ENCODE measurements at regions not wholly inside any gene's neighbourhood (a gene's known extent, or its start where the extent isn't known, plus 50 kb on each side); places are given as distances from the start of the nearest gene placed in this dataset.

DNA sequence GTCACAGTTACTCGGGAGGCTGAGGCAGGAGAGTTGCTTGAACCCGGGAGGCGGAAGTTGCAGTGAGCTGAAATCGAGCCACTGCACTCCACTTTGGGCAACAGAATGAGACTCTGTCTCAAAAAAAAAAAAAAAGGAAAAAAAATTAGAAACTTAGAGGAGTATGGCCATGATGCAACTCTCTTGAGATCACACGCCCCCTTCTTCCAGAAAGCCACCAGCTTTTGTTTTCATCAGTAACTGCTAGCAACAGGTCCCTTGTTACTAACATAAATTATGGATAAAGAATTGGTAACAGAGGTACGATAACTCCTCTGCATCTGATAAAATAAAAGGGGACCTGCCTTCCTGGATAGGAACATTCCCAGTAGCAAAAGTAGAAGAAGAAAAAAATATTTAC lies 308.2 kb downstream of the CD83 start:
- Histone ChIP-seq H4K20me1 (replicated peaks; ENCODE audit: insufficient read depth) (no peaks in the 10 kb centered on the region), H3K27ac (ENCODE audit: low read depth) (no peak overlapping the region), H3K36me3 (ENCODE audit: insufficient read depth) (no peaks in the 10 kb centered on the region), H3K4me3 (no peak overlapping the region), H3K4me2 (no peak overlapping the region), H3K27me3 (ENCODE audit: insufficient read depth) (no peaks in the 10 kb centered on the region), H3F3A (replicated peaks; ENCODE audit: low read depth) (no peaks in the 10 kb centered on the region), H2AFZ (no peak overlapping the region), H3K9me2 (ENCODE audit: insufficient read depth) (peaks cover 12% of the 10 kb centered on the region; the same call in 1 of the 2 replicates), H3K4me1 (ENCODE audit: insufficient read depth) (peaks cover 18% of the 10 kb centered on the region; the same call in 1 of the 2 replicates), H3K79me2 (replicated peaks; ENCODE audit: insufficient read depth) (no peaks in the 10 kb centered on the region)
- H3K36me3 Mint-ChIP-seq (ENCODE audit: low read depth), result no peaks in the 10 kb centered on the region
- peaks cover 3% of the 10 kb centered on the region for H3K27me3 Mint-ChIP-seq (ENCODE audit: insufficient read depth, low read depth, poor library complexity)
- H3K9me3 Mint-ChIP-seq, result no peaks in the 10 kb centered on the region
- no peak overlapping the region for H3K4me3 Mint-ChIP-seq
- H3K4me1 Mint-ChIP-seq, result peaks cover 17% of the 10 kb centered on the region
- DNase-seq (ENCODE audit: low spot score), result no peak
- no peak overlapping the region for H3K27ac Mint-ChIP-seq
- TF ChIP-seq, protein P1, sequence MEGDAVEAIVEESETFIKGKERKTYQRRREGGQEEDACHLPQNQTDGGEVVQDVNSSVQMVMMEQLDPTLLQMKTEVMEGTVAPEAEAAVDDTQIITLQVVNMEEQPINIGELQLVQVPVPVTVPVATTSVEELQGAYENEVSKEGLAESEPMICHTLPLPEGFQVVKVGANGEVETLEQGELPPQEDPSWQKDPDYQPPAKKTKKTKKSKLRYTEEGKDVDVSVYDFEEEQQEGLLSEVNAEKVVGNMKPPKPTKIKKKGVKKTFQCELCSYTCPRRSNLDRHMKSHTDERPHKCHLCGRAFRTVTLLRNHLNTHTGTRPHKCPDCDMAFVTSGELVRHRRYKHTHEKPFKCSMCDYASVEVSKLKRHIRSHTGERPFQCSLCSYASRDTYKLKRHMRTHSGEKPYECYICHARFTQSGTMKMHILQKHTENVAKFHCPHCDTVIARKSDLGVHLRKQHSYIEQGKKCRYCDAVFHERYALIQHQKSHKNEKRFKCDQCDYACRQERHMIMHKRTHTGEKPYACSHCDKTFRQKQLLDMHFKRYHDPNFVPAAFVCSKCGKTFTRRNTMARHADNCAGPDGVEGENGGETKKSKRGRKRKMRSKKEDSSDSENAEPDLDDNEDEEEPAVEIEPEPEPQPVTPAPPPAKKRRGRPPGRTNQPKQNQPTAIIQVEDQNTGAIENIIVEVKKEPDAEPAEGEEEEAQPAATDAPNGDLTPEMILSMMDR (conservative IDR thresholded peaks at IDR 0.05; ENCODE audit: low read depth in 2 of 2), result no peak
- no peak for TF ChIP-seq ZNF114 (CRISPR knock-in tag; IDR thresholded peaks at IDR 0.05)
- TF ChIP-seq EZH2 (IDR thresholded peaks at IDR 0.05; ENCODE audit: low read depth, unreplicated experiment), result no peak
- TF ChIP-seq, protein P2, sequence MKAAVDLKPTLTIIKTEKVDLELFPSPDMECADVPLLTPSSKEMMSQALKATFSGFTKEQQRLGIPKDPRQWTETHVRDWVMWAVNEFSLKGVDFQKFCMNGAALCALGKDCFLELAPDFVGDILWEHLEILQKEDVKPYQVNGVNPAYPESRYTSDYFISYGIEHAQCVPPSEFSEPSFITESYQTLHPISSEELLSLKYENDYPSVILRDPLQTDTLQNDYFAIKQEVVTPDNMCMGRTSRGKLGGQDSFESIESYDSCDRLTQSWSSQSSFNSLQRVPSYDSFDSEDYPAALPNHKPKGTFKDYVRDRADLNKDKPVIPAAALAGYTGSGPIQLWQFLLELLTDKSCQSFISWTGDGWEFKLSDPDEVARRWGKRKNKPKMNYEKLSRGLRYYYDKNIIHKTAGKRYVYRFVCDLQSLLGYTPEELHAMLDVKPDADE (IDR thresholded peaks at IDR 0.05), result no peak
- TF ChIP-seq ZNF331 (CRISPR knock-in tag; IDR thresholded peaks at IDR 0.05; ENCODE audit: low read depth), result no peak
- TF ChIP-seq NANOG (IDR thresholded peaks at IDR 0.05; ENCODE audit: borderline replicate concordance), result no peak
- TF ChIP-seq, protein P3, sequence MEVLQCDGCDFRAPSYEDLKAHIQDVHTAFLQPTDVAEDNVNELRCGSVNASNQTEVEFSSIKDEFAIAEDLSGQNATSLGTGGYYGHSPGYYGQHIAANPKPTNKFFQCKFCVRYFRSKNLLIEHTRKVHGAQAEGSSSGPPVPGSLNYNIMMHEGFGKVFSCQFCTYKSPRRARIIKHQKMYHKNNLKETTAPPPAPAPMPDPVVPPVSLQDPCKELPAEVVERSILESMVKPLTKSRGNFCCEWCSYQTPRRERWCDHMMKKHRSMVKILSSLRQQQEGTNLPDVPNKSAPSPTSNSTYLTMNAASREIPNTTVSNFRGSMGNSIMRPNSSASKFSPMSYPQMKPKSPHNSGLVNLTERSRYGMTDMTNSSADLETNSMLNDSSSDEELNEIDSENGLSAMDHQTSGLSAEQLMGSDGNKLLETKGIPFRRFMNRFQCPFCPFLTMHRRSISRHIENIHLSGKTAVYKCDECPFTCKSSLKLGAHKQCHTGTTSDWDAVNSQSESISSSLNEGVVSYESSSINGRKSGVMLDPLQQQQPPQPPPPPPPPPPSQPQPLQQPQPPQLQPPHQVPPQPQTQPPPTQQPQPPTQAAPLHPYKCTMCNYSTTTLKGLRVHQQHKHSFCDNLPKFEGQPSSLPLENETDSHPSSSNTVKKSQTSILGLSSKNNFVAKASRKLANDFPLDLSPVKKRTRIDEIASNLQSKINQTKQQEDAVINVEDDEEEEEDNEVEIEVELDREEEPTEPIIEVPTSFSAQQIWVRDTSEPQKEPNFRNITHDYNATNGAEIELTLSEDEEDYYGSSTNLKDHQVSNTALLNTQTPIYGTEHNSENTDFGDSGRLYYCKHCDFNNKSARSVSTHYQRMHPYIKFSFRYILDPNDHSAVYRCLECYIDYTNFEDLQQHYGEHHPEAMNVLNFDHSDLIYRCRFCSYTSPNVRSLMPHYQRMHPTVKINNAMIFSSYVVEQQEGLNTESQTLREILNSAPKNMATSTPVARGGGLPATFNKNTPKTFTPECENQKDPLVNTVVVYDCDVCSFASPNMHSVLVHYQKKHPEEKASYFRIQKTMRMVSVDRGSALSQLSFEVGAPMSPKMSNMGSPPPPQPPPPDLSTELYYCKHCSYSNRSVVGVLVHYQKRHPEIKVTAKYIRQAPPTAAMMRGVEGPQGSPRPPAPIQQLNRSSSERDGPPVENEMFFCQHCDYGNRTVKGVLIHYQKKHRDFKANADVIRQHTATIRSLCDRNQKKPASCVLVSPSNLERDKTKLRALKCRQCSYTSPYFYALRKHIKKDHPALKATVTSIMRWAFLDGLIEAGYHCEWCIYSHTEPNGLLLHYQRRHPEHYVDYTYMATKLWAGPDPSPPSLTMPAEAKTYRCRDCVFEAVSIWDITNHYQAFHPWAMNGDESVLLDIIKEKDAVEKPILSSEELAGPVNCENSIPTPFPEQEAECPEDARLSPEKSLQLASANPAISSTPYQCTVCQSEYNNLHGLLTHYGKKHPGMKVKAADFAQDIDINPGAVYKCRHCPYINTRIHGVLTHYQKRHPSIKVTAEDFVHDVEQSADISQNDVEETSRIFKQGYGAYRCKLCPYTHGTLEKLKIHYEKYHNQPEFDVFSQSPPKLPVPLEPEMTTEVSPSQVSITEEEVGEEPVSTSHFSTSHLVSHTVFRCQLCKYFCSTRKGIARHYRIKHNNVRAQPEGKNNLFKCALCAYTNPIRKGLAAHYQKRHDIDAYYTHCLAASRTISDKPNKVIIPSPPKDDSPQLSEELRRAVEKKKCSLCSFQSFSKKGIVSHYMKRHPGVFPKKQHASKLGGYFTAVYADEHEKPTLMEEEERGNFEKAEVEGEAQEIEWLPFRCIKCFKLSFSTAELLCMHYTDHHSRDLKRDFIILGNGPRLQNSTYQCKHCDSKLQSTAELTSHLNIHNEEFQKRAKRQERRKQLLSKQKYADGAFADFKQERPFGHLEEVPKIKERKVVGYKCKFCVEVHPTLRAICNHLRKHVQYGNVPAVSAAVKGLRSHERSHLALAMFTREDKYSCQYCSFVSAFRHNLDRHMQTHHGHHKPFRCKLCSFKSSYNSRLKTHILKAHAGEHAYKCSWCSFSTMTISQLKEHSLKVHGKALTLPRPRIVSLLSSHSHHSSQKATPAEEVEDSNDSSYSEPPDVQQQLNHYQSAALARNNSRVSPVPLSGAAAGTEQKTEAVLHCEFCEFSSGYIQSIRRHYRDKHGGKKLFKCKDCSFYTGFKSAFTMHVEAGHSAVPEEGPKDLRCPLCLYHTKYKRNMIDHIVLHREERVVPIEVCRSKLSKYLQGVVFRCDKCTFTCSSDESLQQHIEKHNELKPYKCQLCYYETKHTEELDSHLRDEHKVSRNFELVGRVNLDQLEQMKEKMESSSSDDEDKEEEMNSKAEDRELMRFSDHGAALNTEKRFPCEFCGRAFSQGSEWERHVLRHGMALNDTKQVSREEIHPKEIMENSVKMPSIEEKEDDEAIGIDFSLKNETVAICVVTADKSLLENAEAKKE (CRISPR knock-in tag; IDR thresholded peaks at IDR 0.05), result no peak
- no peak for TF ChIP-seq POLR2AphosphoS5 (IDR thresholded peaks at IDR 0.05; ENCODE audit: low read depth)
- TF ChIP-seq CREB1 (CRISPR knock-in tag; IDR thresholded peaks at IDR 0.05; ENCODE audit: low read depth), result no peak
- TF ChIP-seq, protein P4, sequence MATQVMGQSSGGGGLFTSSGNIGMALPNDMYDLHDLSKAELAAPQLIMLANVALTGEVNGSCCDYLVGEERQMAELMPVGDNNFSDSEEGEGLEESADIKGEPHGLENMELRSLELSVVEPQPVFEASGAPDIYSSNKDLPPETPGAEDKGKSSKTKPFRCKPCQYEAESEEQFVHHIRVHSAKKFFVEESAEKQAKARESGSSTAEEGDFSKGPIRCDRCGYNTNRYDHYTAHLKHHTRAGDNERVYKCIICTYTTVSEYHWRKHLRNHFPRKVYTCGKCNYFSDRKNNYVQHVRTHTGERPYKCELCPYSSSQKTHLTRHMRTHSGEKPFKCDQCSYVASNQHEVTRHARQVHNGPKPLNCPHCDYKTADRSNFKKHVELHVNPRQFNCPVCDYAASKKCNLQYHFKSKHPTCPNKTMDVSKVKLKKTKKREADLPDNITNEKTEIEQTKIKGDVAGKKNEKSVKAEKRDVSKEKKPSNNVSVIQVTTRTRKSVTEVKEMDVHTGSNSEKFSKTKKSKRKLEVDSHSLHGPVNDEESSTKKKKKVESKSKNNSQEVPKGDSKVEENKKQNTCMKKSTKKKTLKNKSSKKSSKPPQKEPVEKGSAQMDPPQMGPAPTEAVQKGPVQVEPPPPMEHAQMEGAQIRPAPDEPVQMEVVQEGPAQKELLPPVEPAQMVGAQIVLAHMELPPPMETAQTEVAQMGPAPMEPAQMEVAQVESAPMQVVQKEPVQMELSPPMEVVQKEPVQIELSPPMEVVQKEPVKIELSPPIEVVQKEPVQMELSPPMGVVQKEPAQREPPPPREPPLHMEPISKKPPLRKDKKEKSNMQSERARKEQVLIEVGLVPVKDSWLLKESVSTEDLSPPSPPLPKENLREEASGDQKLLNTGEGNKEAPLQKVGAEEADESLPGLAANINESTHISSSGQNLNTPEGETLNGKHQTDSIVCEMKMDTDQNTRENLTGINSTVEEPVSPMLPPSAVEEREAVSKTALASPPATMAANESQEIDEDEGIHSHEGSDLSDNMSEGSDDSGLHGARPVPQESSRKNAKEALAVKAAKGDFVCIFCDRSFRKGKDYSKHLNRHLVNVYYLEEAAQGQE (IDR thresholded peaks at IDR 0.05; ENCODE audit: unreplicated experiment), result no peak
- no peak for TF ChIP-seq STAT1 (IDR thresholded peaks at IDR 0.05; ENCODE audit: unreplicated experiment)
- no peak for TF ChIP-seq EZH2phosphoT487 (IDR thresholded peaks at IDR 0.05; ENCODE audit: unreplicated experiment)
- TF ChIP-seq JUNB (IDR thresholded peaks at IDR 0.05; ENCODE audit: unreplicated experiment), result no peak
- ATAC-seq, result no peak
